HG03025 (cell line): ENCODE measurements at regions not wholly inside any gene's neighbourhood (a gene's known extent, or its start where the extent isn't known, plus 50 kb on each side); places are given as distances from the start of the nearest gene placed in this dataset.

Experiments used
- ATAC-seq: cut with Tn5 transposase; IDR thresholded peaks from one replicate; pipeline ENCODE4 v1.9.1; 2021; ENCODE audit warnings: mild to moderate bottlenecking, moderate library complexity; ENCODE audit not compliant: unreplicated experiment, low FRiP score

DNA sequence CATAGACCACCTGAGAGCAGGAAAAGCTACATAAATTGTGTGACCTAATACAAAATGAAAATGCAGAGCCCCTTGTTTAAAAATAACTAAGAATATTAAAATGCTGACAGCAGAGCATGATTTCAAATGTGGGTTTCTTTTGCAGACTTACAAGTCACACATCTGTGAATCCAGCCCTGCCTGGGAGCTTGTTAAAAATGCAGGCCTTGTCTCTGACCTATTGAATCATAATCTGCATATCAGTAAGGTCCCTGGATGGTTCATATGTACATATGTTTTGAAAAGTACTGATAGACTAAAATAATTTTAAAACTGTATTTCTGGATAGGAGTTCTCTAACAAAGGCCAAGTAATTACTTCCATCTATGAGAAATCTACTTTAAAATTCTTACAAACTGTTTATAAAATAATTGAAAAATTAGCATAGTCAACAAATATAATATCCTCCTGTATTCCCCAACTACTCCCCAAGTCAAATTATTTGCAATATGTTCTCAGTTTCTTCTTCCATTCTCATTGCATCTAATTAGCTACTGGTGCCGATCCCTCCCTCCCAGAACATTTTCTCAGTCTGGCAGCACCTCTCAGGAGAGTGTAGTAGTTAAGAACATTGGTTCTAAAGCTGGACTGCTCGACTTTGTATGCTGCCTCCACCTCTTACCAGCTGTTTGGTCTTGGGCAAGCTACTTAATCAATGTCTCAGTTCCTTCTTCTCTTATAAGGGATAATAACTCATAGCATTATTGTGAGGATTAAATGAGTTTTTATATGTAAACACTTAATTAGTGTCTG, 1040.4 kb upstream of the CDH2 start:
- no peak for ATAC-seq

DNA sequence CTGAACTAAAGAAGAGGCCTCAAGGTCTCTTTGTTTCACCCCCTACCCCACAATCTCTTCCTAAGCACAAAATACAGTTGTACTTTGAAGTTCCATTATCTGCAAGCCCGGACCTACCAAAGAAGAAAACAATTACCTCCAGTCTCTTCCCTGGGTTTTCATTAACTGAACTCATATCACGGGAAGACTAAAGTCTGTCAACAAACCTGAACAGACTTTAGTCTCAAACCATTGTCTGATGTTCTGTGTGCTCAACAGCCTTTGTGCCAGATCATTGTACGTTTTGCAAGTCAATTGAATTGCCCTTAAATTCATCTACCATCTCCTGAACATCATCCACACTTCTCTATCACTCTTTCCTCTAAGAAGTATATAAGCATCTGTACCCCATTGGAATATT, 1021.9 kb upstream of the CDH2 start:
- ATAC-seq: no peak

DNA sequence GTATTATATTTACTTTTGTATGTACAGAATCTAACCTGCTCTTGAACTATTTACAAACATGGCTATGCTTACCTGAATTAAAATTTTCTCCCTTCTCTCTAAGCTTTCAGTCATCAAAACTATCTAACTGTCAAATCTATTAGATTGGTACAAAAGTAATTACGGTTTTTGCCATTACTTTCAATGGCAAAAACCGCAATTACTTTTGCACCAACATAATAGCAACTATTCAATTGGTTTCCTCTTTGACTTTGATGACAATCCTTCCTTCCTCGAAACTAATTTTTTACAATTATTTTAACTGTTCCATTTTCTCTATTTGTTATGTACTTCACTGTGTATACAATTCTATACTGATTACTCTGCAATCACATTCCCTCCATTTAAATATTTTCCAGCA, 1019.4 kb upstream of the CDH2 start:
- ATAC-seq: no peak

- ATAC-seq: no peak
These were observed 1014.3 kb upstream of the CDH2 start for GRCh38 chr18:29191263-29191662.

DNA sequence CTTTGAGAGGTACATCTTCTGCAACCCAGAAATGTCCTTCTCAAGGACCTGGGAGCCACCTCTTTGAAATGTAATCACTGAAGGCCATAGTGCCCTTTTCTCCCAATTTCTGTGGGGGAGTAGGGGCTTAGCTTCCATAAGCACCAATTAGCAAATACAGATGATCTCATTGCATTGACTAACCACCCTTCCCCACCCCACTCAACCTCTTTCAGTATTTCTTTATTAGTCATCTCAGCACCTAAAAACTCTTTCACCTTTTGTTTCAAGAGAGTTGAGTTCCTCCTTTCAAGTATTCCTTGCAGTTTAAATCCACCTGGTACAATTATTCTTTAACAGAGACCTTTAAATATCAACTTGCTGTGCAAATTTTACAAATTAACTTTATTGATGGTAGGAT, 1011.8 kb upstream of the CDH2 start:
- no peak for ATAC-seq

DNA sequence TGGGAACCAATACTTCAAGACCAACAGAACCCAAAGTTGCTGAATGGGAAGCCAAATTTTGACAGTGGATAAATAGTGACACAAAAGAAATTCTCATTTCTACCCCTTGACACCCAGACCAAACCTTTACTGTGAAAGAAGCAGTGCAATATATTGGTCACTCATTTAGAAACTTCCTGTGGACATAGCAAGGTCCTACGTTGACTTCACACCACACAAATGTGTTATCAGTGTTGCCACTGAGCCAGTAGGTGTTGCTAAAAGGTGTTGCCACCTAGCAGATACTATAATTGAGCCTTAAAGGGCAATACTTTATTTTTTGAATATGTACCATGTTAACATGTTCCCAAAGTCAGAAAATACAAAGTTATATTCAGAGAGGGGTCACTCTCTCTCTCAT, 1008.9 kb upstream of the CDH2 start:
- no peak for ATAC-seq

- no peak for ATAC-seq
These were observed 1007.7 kb upstream of the CDH2 start for GRCh38 chr18:29184654-29185053.

- ATAC-seq: no peak
These were observed 1004.4 kb upstream of the CDH2 start for GRCh38 chr18:29181151-29181901.

DNA sequence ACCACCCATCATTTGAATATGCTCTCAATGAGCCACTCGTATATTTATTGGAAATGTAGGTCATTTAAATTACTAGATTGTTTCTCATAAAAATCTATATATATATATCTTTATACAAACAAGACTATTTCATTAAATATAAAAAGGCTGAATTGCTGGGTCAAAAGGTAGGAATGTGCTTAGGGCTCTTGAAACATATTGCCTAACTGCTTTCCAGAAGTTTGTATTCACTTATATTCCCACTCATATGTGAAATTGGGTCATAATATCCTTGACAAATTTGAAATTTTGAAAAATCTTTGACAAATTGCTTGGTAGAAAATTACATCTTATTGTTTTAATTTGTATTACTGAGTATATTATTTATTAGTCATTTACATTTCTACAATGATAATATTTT, 999.8 kb upstream of the CDH2 start:
- ATAC-seq: no peak

DNA sequence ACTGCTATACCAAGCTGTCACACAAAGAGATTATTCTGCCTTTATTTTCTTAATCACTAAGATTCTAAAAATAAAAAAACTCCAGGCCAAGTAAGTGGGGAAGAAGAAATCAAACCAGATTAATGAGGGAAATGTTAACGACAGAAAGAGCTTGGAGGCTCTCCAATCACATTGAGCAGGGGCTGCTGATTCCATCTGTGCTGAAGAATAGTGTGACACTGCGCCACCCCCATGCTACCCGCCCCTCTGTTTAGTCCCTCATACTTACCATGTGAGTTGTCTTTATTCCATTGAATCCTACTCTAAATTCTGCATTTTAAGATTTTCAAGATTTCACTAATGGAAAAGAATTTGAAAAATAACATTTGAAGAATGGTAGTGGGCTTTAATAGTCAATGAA, 998.0 kb upstream of the CDH2 start:
- ATAC-seq: no peak

DNA sequence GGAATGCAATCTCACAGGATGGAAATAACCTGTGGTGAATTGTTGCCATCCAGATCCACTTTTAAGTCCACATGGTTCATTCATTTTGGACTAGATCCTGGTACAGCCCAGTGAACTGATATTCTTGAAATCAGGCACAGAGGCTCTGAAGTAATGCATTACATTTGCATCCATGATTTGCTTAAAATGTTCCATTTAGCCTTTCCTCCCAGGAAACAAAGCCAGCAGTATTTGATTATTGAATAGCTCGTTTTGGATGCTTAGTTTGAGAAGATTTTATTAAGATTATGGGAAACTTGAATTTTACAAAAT, 995.8 kb upstream of the CDH2 start:
- no peak for ATAC-seq

DNA sequence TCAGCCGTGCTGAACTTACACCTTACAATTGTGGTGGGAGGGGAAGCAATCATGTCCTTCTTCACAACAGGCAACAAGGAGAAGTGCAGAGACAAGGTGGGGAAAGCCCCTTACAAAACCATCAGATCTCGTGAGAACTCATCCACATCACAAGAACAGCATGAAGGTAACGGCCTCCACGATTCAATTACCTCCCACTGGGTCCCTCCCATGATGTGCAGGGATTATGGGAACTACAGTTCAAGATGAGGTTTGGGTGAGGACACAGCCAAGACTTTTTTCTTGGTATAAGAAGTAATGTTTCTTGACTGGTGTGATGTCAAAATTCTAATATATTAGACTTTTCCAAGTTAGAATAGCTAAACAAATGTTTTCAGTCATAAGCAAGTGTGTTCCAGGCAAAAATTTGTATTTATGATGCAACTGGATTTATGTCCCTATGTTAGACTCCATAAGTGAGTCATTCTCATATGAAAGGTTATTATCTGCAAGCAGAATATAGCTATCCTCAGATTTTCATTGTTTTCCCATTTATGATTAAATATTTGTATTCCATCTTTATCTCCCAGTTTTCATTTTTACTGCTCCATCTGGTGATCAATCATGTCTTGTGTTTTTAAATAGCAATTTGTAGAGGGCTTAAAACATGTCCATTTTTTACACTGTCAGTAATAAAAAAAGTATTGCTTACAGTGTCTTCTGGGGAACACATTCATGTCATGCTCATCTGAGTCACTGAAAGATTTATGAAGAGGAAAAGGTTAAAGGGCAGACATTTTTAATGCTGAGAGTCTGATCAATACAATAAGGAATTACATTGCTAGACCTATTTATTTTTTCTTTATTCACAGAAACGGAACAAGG, 995.2 kb upstream of the CDH2 start:
- no peak for ATAC-seq

GRCh38 chr18:29169599-29169998, 992.7 kb upstream of the CDH2 start:
- ATAC-seq: no peak

GRCh38 chr18:29164993-29165599, 988.2 kb upstream of the CDH2 start:
- ATAC-seq: no peak

GRCh38 chr18:29164020-29164706, 987.2 kb upstream of the CDH2 start:
- no peak for ATAC-seq

- no peak for ATAC-seq
These were observed 986.7 kb upstream of the CDH2 start for GRCh38 chr18:29163596-29163995.

DNA sequence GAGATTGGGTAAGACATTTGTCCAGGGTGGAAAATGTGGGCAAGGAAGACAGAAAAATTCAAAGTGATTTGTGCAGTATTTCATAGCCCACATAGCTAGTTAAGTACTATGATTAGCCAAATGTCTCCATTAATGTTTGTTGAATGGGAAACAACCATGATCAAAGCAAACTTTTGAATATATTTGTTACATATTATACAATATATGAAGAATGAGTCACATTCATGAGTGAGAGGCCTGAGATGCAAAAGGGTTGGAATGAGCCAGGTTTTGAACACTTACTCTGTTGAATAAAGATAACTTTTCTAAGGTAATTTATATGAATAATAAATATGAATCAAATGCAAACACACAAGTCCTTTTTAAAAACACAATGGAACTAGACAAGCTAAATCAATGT, 984.5 kb upstream of the CDH2 start:
- ATAC-seq: no peak

DNA sequence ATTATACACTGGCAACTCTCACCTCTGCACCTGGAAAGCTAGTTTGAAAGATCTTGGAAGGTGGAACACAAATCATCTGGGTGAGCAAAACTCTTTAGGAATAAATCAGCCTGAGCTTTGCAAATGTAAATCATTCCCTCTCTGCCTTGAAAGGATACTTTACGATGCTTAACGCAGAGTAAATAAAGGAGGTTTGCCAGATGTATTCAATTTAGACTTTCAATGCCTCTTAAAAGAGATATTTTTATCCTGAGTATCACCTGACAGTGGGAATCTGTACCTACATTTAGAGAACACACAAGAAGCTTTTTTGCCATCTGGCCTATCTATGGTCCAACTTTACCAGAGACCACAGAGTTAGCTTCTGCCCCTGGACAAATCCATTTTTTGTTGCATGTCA, 983.2 kb upstream of the CDH2 start:
- no peak for ATAC-seq

- no peak for ATAC-seq
These were observed 981.0 kb upstream of the CDH2 start for GRCh38 chr18:29157905-29158304.

DNA sequence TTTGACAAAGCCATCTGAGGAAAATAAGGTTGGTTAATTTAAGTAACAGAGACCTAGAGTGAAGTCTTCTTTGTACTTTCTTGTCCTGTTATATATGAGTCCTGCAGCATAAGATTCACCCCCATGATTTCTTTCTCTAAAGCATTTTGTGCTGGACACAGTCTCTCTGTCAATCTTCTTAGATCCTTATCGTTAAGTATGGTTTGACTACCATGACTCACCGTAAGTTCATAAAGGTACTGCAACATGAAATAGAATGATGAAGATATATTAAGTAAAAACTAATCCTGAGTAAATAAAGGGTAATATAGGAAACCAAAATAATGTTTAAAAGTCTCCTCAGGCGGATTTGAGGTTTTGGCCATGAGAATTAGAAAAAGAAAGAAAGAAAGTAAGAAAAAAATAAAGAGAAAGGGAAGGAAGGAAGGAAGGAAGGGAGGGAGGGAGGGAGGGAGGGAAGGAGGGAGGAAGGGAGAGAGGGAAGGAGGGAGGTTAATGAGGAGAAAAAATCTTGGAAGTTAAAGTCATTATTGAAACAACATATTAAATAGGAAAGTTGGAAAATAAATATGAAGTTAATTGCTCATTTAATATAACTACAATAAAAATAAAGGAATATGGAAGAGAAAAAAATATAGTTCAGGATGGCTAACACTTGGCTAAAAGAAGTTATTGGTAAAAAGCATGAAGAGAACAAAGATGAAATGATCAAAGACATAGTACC, 980.3 kb upstream of the CDH2 start:
- no peak for ATAC-seq
